Neural cell (in vitro differentiated cells): ENCODE measurements at regions not wholly inside any gene's neighbourhood (a gene's known extent, or its start where the extent isn't known, plus 50 kb on each side); places are given as distances from the start of the nearest gene placed in this dataset.
A peak's percentile ranks its signal among the peaks of the same experiment; 100 is the strongest.

Experiments used
- H2AFZ ChIP-seq: fragments of 200-600, 300-800 bp; sonication (generic), shearing (Covaris generic); 2 replicates; pipeline ENCODE4 v1.6.0; 2014; ENCODE audit warnings: low read depth, mild to moderate bottlenecking, antibody characterized with exemption, low read length, moderate library complexity
- H3F3A ChIP-seq: fragments of 200-600 bp; shearing (Covaris generic); 2 replicates; pipeline ENCODE4 v1.6.1; 2016; ENCODE audit warnings: mild to moderate bottlenecking, moderate library complexity, mixed read lengths, antibody characterized with exemption, low read length; ENCODE audit not compliant: insufficient read depth, poor library complexity, severe bottlenecking
- H3K27ac ChIP-seq: fragments of 200-600, 300-800 bp; sonication (generic), shearing (Covaris generic); 2 replicates; pipeline ENCODE4 v1.5.1; 2014; ENCODE audit warnings: mild to moderate bottlenecking, low read length, moderate library complexity
- H3K27me3 ChIP-seq: fragments of 300-800, 200-600 bp; sonication (generic), shearing (Covaris generic); 2 replicates; pipeline ENCODE4 v1.6.0; 2014; ENCODE audit warnings: mild to moderate bottlenecking, low read depth, low read length, moderate library complexity; ENCODE audit not compliant: insufficient read depth
- H3K36me3 ChIP-seq: fragments of 300-800, 200-600 bp; sonication (generic), shearing (Covaris generic); 2 replicates; pipeline ENCODE4 v1.5.1; 2014; ENCODE audit warnings: mild to moderate bottlenecking, antibody characterized with exemption, low read length, moderate library complexity; ENCODE audit not compliant: insufficient read depth
- H3K4me2 ChIP-seq: fragments of 300-800, 200-600 bp; sonication (generic), shearing (Covaris generic); 2 replicates; pipeline ENCODE4 v1.6.0; 2014; ENCODE audit warnings: mild to moderate bottlenecking, low read length
- H3K4me3 ChIP-seq: fragments of 300-800, 200-600 bp; sonication (generic), shearing (Covaris generic); 2 replicates; pipeline ENCODE4 v1.5.1; 2014; ENCODE audit warnings: mild to moderate bottlenecking, low read length, moderate library complexity
- H3K79me2 ChIP-seq: fragments of 200-600 bp; shearing (Covaris generic); replicated peaks from 2 replicates; pipeline ENCODE4 v1.6.0; 2014; ENCODE audit warnings: mild to moderate bottlenecking, low read length, moderate library complexity; ENCODE audit not compliant: insufficient read depth
- H3K9ac ChIP-seq: fragments of 300-800, 200-600 bp; sonication (generic), shearing (Covaris generic); 2 replicates; pipeline ENCODE4 v1.6.1; 2016; ENCODE audit warnings: mild to moderate bottlenecking, low read length, mixed read lengths
- H3K9me2 ChIP-seq: fragments of 200-600 bp; shearing (Covaris generic); 2 replicates; pipeline ENCODE4 v1.6.1; 2016; ENCODE audit warnings: mild to moderate bottlenecking, low read length, mixed read lengths; ENCODE audit not compliant: insufficient read depth
- H3K9me3 ChIP-seq: fragments of 200-600, 300-800 bp; sonication (generic), shearing (Covaris generic); 2 replicates; pipeline ENCODE4 v1.6.1; 2016; ENCODE audit warnings: mild to moderate bottlenecking, mixed run types, low read length, moderate library complexity, mixed read lengths
- H4K20me1 ChIP-seq: fragments of 200-600 bp; shearing (Covaris generic); 2 replicates; pipeline ENCODE4 v1.6.1; 2016; ENCODE audit warnings: mild to moderate bottlenecking, mixed run types; ENCODE audit not compliant: insufficient read depth
- EP300 ChIP-seq: fragments of 450-650 bp; conservative IDR thresholded peaks from 2 replicates; pipeline ENCODE4 v1.6.1; 2014; ENCODE audit warnings: antibody characterized with exemption, mild to moderate bottlenecking, moderate library complexity; ENCODE audit not compliant: poor library complexity, severe bottlenecking
- EZH2 ChIP-seq: fragments of 200-600, 300-800 bp; shearing (Covaris generic), sonication (generic); IDR thresholded peaks from 2 replicates; pipeline ENCODE4 v1.6.1; 2014; ENCODE audit warnings: antibody characterized with exemption, low read length, borderline replicate concordance, mild to moderate bottlenecking; ENCODE audit not compliant: insufficient read depth, poor library complexity, severe bottlenecking
- POLR2AphosphoS5 ChIP-seq: IDR thresholded peaks from 2 replicates; pipeline ENCODE4 v1.6.1; 2012
- SMC3 ChIP-seq: fragments of 450-650 bp; conservative IDR thresholded peaks from 2 replicates; pipeline ENCODE4 v1.6.1; 2014; ENCODE audit warnings: antibody characterized with exemption, mild to moderate bottlenecking, moderate library complexity; ENCODE audit not compliant: poor library complexity
- TAF1 ChIP-seq: IDR thresholded peaks from 2 replicates; pipeline ENCODE4 v1.6.1; 2012; ENCODE audit warnings: low read depth
- TF ChIP-seq, protein P1 (sequence below): fragments of 450-650 bp; IDR thresholded peaks from 2 replicates; pipeline ENCODE4 v1.5.1; 2014; ENCODE audit warnings: antibody characterized with exemption, mild to moderate bottlenecking, moderate library complexity; ENCODE audit not compliant: poor library complexity, severe bottlenecking
- TF ChIP-seq, protein P2 (sequence below): IDR thresholded peaks from 2 replicates; pipeline ENCODE4 v1.6.1; 2012; ENCODE audit warnings: borderline replicate concordance

DNA sequence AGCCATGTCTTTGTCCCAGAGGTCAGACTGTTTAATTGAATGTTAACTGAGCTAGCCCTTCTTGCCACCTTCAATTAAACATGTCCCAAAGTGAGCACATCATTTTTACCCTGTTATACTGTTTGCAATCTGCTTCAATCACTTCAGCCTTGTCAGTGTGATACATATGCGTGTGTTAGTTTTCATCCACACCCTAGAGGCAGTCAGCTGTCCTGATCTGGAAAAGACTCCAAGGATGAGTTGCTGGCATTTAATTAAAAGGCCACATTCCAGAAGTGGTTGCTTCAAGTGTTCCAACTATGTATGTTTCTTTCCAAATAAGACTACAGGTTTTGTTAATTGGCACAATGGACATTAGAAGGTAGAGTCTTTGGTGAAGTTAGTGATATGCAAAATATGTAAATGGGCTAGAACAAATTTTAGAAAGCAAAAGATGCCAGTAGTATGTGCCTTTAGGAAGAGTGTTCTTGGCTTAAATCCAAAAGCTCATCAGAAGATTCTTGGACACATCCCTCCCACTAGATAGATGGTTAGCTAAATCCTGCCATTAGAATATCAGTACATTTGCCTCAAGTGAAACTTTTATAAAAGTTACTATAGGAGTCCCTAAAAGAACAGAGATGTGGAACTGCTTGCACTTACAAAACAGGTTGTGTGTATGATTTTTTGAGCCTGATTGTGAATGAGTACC is 79.5 kb upstream of the SLIT2 start:
- H3K36me3 ChIP-seq: no peaks in the 10 kb centered on the region
- no peaks in the 10 kb centered on the region for H3K27me3 ChIP-seq
- TF ChIP-seq POLR2AphosphoS5 (no peak), EP300 (no peak), SMC3 (no peak)
- TF ChIP-seq, protein P1, sequence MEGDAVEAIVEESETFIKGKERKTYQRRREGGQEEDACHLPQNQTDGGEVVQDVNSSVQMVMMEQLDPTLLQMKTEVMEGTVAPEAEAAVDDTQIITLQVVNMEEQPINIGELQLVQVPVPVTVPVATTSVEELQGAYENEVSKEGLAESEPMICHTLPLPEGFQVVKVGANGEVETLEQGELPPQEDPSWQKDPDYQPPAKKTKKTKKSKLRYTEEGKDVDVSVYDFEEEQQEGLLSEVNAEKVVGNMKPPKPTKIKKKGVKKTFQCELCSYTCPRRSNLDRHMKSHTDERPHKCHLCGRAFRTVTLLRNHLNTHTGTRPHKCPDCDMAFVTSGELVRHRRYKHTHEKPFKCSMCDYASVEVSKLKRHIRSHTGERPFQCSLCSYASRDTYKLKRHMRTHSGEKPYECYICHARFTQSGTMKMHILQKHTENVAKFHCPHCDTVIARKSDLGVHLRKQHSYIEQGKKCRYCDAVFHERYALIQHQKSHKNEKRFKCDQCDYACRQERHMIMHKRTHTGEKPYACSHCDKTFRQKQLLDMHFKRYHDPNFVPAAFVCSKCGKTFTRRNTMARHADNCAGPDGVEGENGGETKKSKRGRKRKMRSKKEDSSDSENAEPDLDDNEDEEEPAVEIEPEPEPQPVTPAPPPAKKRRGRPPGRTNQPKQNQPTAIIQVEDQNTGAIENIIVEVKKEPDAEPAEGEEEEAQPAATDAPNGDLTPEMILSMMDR: no peak
- TF ChIP-seq, protein P2, sequence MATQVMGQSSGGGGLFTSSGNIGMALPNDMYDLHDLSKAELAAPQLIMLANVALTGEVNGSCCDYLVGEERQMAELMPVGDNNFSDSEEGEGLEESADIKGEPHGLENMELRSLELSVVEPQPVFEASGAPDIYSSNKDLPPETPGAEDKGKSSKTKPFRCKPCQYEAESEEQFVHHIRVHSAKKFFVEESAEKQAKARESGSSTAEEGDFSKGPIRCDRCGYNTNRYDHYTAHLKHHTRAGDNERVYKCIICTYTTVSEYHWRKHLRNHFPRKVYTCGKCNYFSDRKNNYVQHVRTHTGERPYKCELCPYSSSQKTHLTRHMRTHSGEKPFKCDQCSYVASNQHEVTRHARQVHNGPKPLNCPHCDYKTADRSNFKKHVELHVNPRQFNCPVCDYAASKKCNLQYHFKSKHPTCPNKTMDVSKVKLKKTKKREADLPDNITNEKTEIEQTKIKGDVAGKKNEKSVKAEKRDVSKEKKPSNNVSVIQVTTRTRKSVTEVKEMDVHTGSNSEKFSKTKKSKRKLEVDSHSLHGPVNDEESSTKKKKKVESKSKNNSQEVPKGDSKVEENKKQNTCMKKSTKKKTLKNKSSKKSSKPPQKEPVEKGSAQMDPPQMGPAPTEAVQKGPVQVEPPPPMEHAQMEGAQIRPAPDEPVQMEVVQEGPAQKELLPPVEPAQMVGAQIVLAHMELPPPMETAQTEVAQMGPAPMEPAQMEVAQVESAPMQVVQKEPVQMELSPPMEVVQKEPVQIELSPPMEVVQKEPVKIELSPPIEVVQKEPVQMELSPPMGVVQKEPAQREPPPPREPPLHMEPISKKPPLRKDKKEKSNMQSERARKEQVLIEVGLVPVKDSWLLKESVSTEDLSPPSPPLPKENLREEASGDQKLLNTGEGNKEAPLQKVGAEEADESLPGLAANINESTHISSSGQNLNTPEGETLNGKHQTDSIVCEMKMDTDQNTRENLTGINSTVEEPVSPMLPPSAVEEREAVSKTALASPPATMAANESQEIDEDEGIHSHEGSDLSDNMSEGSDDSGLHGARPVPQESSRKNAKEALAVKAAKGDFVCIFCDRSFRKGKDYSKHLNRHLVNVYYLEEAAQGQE: no peak
- no peaks in the 10 kb centered on the region for H3K9me2 ChIP-seq
- H3K9ac ChIP-seq: no peak overlapping the region
- H3K79me2 ChIP-seq: no peaks in the 10 kb centered on the region
- no peaks in the 10 kb centered on the region for H4K20me1 ChIP-seq
- no peaks in the 10 kb centered on the region for H3K9me3 ChIP-seq
- H3K4me3 ChIP-seq: no peak overlapping the region
- no peak overlapping the region for H3K27ac ChIP-seq
- no peak overlapping the region for H2AFZ ChIP-seq
- no peaks in the 10 kb centered on the region for H3F3A ChIP-seq
- H3K4me2 ChIP-seq: no peak overlapping the region

DNA sequence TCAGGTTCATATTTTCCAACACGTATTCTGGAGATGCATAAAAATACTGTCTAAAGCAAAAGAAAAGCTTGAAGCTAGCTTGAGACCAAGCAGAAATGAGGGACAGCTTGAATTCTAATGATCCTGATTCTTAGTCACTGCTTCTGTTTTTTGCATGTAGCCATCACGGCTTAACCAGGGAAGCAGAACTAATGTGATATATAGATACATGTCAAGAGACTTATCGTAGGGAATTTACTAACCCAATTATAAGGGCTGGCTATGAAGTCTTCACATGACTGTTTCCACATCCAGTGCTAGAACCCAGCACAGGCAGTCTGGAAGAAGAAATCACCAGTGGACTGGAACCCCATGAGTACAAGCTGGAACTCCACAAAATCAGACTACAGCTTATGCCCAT is 85.2 kb upstream of the SLIT2 start:
- Histone ChIP-seq H4K20me1 (no peaks in the 10 kb centered on the region), H3K4me3 (no peak overlapping the region), H3K9me2 (no peaks in the 10 kb centered on the region), H3K36me3 (no peaks in the 10 kb centered on the region), H2AFZ (no peak overlapping the region), H3K9ac (no peak overlapping the region), H3K27me3 (no peaks in the 10 kb centered on the region), H3K9me3 (no peaks in the 10 kb centered on the region), H3K79me2 (no peaks in the 10 kb centered on the region), H3K4me2 (no peak overlapping the region), H3K27ac (no peak overlapping the region), H3F3A (no peaks in the 10 kb centered on the region)
- TF ChIP-seq POLR2AphosphoS5: peak; percentile 41
- no peak for TF ChIP-seq EZH2

DNA sequence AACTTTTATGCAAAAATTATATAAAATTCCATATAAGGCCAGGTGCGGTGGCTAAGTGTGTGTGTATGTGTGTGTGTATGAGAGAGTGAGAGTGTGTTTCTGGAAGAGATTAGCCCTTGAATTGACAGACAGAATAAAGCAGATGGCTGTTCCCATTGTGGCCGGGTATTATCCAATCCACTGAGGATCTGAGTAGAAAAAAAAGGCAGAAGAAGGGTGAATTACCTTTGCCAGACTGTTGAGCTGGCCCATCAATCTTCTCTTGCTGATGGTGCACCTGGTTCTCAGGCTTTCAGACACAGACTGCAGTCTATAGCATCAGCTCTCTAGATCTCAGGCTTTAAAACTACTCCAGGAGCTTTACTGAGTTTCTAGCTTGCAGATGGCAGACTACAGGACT is 92.2 kb upstream of the SLIT2 start:
- TF ChIP-seq, protein P1: no peak
- TF ChIP-seq TAF1: no peak
- no peaks in the 10 kb centered on the region for H3K27me3 ChIP-seq

More for the DNA sequence above, 92.2 kb upstream of the SLIT2 start:
- Histone ChIP-seq H3F3A (no peaks in the 10 kb centered on the region), H3K9ac (no peak overlapping the region), H3K4me3 (no peak overlapping the region), H3K79me2 (no peaks in the 10 kb centered on the region), H2AFZ (no peak overlapping the region), H4K20me1 (no peaks in the 10 kb centered on the region), H3K4me2 (no peak overlapping the region), H3K36me3 (no peaks in the 10 kb centered on the region), H3K27ac (no peak overlapping the region), H3K9me3 (no peaks in the 10 kb centered on the region), H3K9me2 (no peaks in the 10 kb centered on the region)
